ENCODE measurements at regions not wholly inside any gene's neighbourhood (a gene's known extent, or its start where the extent isn't known, plus 50 kb on each side); places are given as distances from the start of the nearest gene placed in this dataset.

- TF ChIP-seq ZFX (IDR thresholded peaks at IDR 0.05), result no peak
- peak; percentile 89 for TF ChIP-seq CTCF (conservative IDR thresholded peaks at IDR 0.05)
- no peak overlapping the region for H3K27ac ChIP-seq
Measured at GRCh38 chr15:92521624-92522008, 127.9 kb downstream of the ST8SIA2 start.

GRCh38 chr15:92520914-92521623 is 127.4 kb downstream of the ST8SIA2 start:
- no peak overlapping the region for H3K27ac ChIP-seq
- TF ChIP-seq CTCF (conservative IDR thresholded peaks at IDR 0.05), result no peak
- TF ChIP-seq ZFX (IDR thresholded peaks at IDR 0.05), result no peak

GRCh38 chr15:92519709-92520108 is 126.0 kb downstream of the ST8SIA2 start:
- no peak overlapping the region for H3K27ac ChIP-seq
- TF ChIP-seq ZFX (IDR thresholded peaks at IDR 0.05) (no peak), CTCF (conservative IDR thresholded peaks at IDR 0.05) (no peak)
